HepG2 (cell line): ENCODE measurements at regions not wholly inside any gene's neighbourhood (a gene's known extent, or its start where the extent isn't known, plus 50 kb on each side); places are given as distances from the start of the nearest gene placed in this dataset.

Experiments used
- ATAC-seq: fragments of 200-7000 bp; cut with Tn5 transposase; 3 replicates; pipeline ENCODE4 v1.9.1; 2020; ENCODE audit warnings: mild to moderate bottlenecking, moderate library complexity
- BruUV-seq: library from RNA; stranded (reverse); fragments of 400-500 nt; replicated peaks from 2 replicates; lab custom pipeline; 2021; lab: Mats Ljungman, UMichigan
- CTCF ChIA-PET: fragments of 300-600 bp; formaldehyde crosslinking; extraction: SDS; loops from one replicate; lab custom pipeline; 2021; ENCODE audit warnings: low total read pairs, inconsistent platforms, low intra/inter-chr PET ratio; lab: Yijun Ruan, JAX
- POLR2A ChIA-PET: fragments of 350-600 bp; sonication (Branson Sonifier 250); formaldehyde crosslinking; loops from one replicate; lab custom pipeline; 2020; ENCODE audit warnings: antibody characterized with exemption, inconsistent platforms; lab: Yijun Ruan, JAX
- DNase-seq: peaks from one replicate; pipeline ENCODE4 v3.0.0-alpha.2; 2015; ENCODE audit warnings: low spot score
- FAIRE-seq: peaks from 3 replicates; lab custom pipeline; 2011; peaks lifted over from hg19 to GRCh38; lab: Jason Lieb, UNC
- H2AFZ ChIP-seq: one replicate; pipeline ENCODE4 v1.6.1; 2011; ENCODE audit warnings: low read length, inconsistent platforms
- H3K27ac ChIP-seq: fragments of 300-600 bp; 3 replicates; pipeline ENCODE4 v1.8.0; 2011; ENCODE audit warnings: mixed run types, mild to moderate bottlenecking, mixed read lengths, low read length, inconsistent platforms; ENCODE audit not compliant: insufficient read depth; ENCODE audit errors: extremely low read length
- H3K27me3 ChIP-seq, 2 experiments: fragments of 200-600 bp in 1 of 2; 2 replicates in 1 of 2; 3 replicates in 1 of 2; pipeline versions ENCODE4 v1.6.0 to v1.8.0; 2011; ENCODE audit warnings: low read length in 2 of 2, mild to moderate bottlenecking in 2 of 2, moderate library complexity in 2 of 2, inconsistent platforms in 1 of 2; ENCODE audit not compliant: insufficient read depth in 2 of 2, control insufficient read depth in 1 of 2
- H3K36me3 ChIP-seq, 2 experiments: fragments of 200-600 bp in 1 of 2; replicated peaks in 1 of 2; 2 replicates in 1 of 2; 3 replicates in 1 of 2; pipeline versions ENCODE4 v1.5.1 to v1.8.0; 2011; ENCODE audit warnings: low read length in 2 of 2, inconsistent platforms in 1 of 2; ENCODE audit not compliant: insufficient read depth in 2 of 2, control insufficient read depth in 1 of 2
- H3K4me1 ChIP-seq: 2 replicates; pipeline ENCODE4 v1.5.1; 2012; ENCODE audit warnings: low read length, inconsistent platforms; ENCODE audit not compliant: insufficient read depth
- H3K4me2 ChIP-seq: 2 replicates; pipeline ENCODE4 v1.6.0; 2011; ENCODE audit warnings: low read depth, low read length, inconsistent platforms
- H3K4me3 ChIP-seq, 3 experiments: fragments of 200-600 bp in 1 of 3; sonication (generic), shearing (Covaris generic) in 1 of 3; replicated peaks in 1 of 3; 2 replicates each; pipeline ENCODE4 v1.5.1; 2011 to 2016; ENCODE audit warnings: low read length in 3 of 3, inconsistent platforms in 2 of 3, low read depth in 2 of 3, mild to moderate bottlenecking in 2 of 3, control low read depth in 1 of 3, mixed read lengths in 1 of 3; ENCODE audit not compliant: insufficient read depth in 1 of 3
- H3K79me2 ChIP-seq: one replicate; pipeline ENCODE4 v1.6.1; 2011; ENCODE audit warnings: low read length, inconsistent platforms; ENCODE audit not compliant: insufficient read depth
- H3K9ac ChIP-seq: 2 replicates; pipeline ENCODE4 v1.6.0; 2011; ENCODE audit warnings: mild to moderate bottlenecking, low read depth, low read length, inconsistent platforms; ENCODE audit not compliant: insufficient read depth
- H3K9me3 ChIP-seq: 2 replicates; pipeline ENCODE4 v1.5.1; 2012; ENCODE audit warnings: mild to moderate bottlenecking, low read length
- H4K20me1 ChIP-seq: 2 replicates; pipeline ENCODE4 v1.6.0; 2011; ENCODE audit warnings: inconsistent platforms, mild to moderate bottlenecking, low read length, moderate library complexity; ENCODE audit not compliant: insufficient read depth
- ATM ChIP-seq: fragments of 450-650 bp; IDR thresholded peaks from 2 replicates; pipeline ENCODE4 v1.7.1; 2017; ENCODE audit warnings: mild to moderate bottlenecking, borderline replicate concordance
- BHLHE40 ChIP-seq: IDR thresholded peaks from 2 replicates; pipeline ENCODE4 v1.6.1; 2011; ENCODE audit warnings: low read length, improper control_type of control experiment
- DMAP1 ChIP-seq: IDR thresholded peaks from 2 replicates; pipeline ENCODE4 v1.6.1; 2016
- DR1 ChIP-seq: sonication (generic); formaldehyde crosslinking; IDR thresholded peaks from 2 replicates; pipeline ENCODE4 v1.8.0; 2021; ENCODE audit warnings: mild to moderate bottlenecking, missing genetic modification reagents, inconsistent platforms
- ELF3 ChIP-seq: IDR thresholded peaks from 2 replicates; pipeline ENCODE4 v1.6.1; 2016; ENCODE audit warnings: missing genetic modification reagents, missing compliant biosample characterization
- FOXO1 ChIP-seq: sonication (generic); formaldehyde crosslinking; IDR thresholded peaks from 2 replicates; pipeline ENCODE4 v1.4.0; 2020; ENCODE audit warnings: missing genetic modification reagents
- GLMP ChIP-seq: sonication (generic); formaldehyde crosslinking; IDR thresholded peaks from 2 replicates; pipeline ENCODE4 v1.9.0; 2021; ENCODE audit warnings: missing genetic modification reagents, mild to moderate bottlenecking, borderline replicate concordance
- KLF9 ChIP-seq: IDR thresholded peaks from 2 replicates; pipeline ENCODE4 v1.6.1; 2016; ENCODE audit warnings: low read depth
- MEIS1 ChIP-seq: sonication (generic); formaldehyde crosslinking; IDR thresholded peaks from 2 replicates; pipeline ENCODE4 v1.9.0; 2021; ENCODE audit warnings: mild to moderate bottlenecking, missing genetic modification reagents, moderate library complexity, borderline replicate concordance
- PCBP2 ChIP-seq: fragments of 200-400 bp; formaldehyde crosslinking; optimal IDR thresholded peaks from 2 replicates; pipeline ENCODE3; 2018; ENCODE audit warnings: low read length, low read depth; ENCODE audit not compliant: poor library complexity, severe bottlenecking
- PLSCR1 ChIP-seq: sonication (generic); formaldehyde crosslinking; IDR thresholded peaks from 2 replicates; pipeline ENCODE4 v1.5.0; 2020; ENCODE audit warnings: missing genetic modification reagents, mild to moderate bottlenecking, borderline replicate concordance
- SIN3A ChIP-seq: IDR thresholded peaks from 2 replicates; pipeline ENCODE4 v1.6.1; 2011; ENCODE audit warnings: low read depth, mild to moderate bottlenecking, control low read depth, low read length, borderline replicate concordance
- SOX5 ChIP-seq: IDR thresholded peaks from 2 replicates; pipeline ENCODE4 v1.6.1; 2016; ENCODE audit warnings: borderline replicate concordance
- ZNF326 ChIP-seq: sonication (generic); formaldehyde crosslinking; IDR thresholded peaks from 2 replicates; pipeline ENCODE4 v1.4.0; 2020; ENCODE audit warnings: missing genetic modification reagents, borderline replicate concordance
- ZNF335 ChIP-seq: sonication (generic); formaldehyde crosslinking; IDR thresholded peaks from 2 replicates; pipeline ENCODE4 v1.4.0; 2020; ENCODE audit warnings: missing genetic modification reagents
- ZNF510 ChIP-seq: sonication (generic); formaldehyde crosslinking; IDR thresholded peaks from 2 replicates; pipeline ENCODE4 v1.4.0; 2020; ENCODE audit warnings: low read depth, mild to moderate bottlenecking, missing genetic modification reagents
- ZNF556 ChIP-seq: sonication (generic); formaldehyde crosslinking; IDR thresholded peaks from 2 replicates; pipeline ENCODE4 v1.4.0; 2020; ENCODE audit warnings: mild to moderate bottlenecking, missing genetic modification reagents, borderline replicate concordance
- ZNF616 ChIP-seq: sonication (generic); formaldehyde crosslinking; IDR thresholded peaks from 2 replicates; pipeline ENCODE4 v1.5.0; 2020; ENCODE audit warnings: low read depth, mild to moderate bottlenecking, missing genetic modification reagents
- WGBS: methylation state at CpG from one replicate; pipeline ENCODE4 v1.1.6; 2017; ENCODE audit warnings: low lambda C conversion rate; 5-methylcytosine and 5-hydroxymethylcytosine counted together
- in situ Hi-C: cut with HindIII; loops from 2 replicates; pipeline ENCODE4 v1.10.0; 2017; ENCODE audit warnings: low pct_unique_long_range_greater_than_20kb; ENCODE audit not compliant: extremely low pct_ligation_motif_present
- intact Hi-C: fragments of 100-400 bp; cut with micrococcal nuclease; formaldehyde crosslinking; loops from one replicate; pipeline ENCODE4 v1.10.0; 2022; ENCODE audit not compliant: unreplicated experiment

- FAIRE-seq (no peak), DNase-seq (no peak), ATAC-seq (no peak)
- 21% methylated on average over 2 of the region's 2 CpGs for WGBS
- ChIA-PET CTCF (no interaction called here), POLR2A (no interaction called here)
- no peak for TF ChIP-seq ZNF326
- no peak for TF ChIP-seq MEIS1 (CRISPR knock-in tag)
- Histone ChIP-seq H3K4me3 (no peak overlapping the region), H3K27ac (no peak overlapping the region), H3K4me1 (no peaks in the 10 kb centered on the region), H3K9ac (no peak overlapping the region), H4K20me1 (no peaks in the 10 kb centered on the region), H3K79me2 (no peaks in the 10 kb centered on the region), H3K4me2 (no peak overlapping the region), H3K36me3 (no peaks in the 10 kb centered on the region), H3K9me3 (no peaks in the 10 kb centered on the region), H3K27me3 (no peaks in the 10 kb centered on the region), H2AFZ (no peak overlapping the region)
- intact Hi-C loops (no loop called here), in situ Hi-C loops (no loop called here)
- no TSS peak for BruUV-seq
Measured at GRCh38 chr3:64825404-64826120, 137.8 kb upstream of the ADAMTS9 start.

GRCh38 chr3:64824394-64824909 lies 136.7 kb upstream of the ADAMTS9 start:
- ATAC-seq (no peak), FAIRE-seq (no peak), DNase-seq (no peak)
- no peaks in the 10 kb centered on the region for H4K20me1 ChIP-seq
- TF ChIP-seq ELF3 (CRISPR knock-in tag) (no peak), SOX5 (CRISPR knock-in tag) (no peak), DMAP1 (CRISPR knock-in tag) (no peak), ZNF616 (no peak), BHLHE40 (no peak), PLSCR1 (CRISPR knock-in tag) (no peak), GLMP (CRISPR knock-in tag) (no peak), ZNF335 (CRISPR knock-in tag) (no peak), ZNF510 (CRISPR knock-in tag) (no peak), SIN3A (no peak), PCBP2 (no peak), DR1 (CRISPR knock-in tag) (no peak), KLF9 (CRISPR knock-in tag) (no peak), ZNF556 (CRISPR knock-in tag) (no peak), ATM (no peak), FOXO1 (CRISPR knock-in tag) (no peak)
- in situ Hi-C loops = no loop called here
- no peak overlapping the region for H3K9ac ChIP-seq
- POLR2A ChIA-PET = no interaction called here
- CTCF ChIA-PET = no interaction called here
- no peaks in the 10 kb centered on the region for H3K9me3 ChIP-seq
- intact Hi-C loops = no loop called here
- H3K27me3 ChIP-seq = no peaks in the 10 kb centered on the region
- no peaks in the 10 kb centered on the region for H3K4me1 ChIP-seq
- H3K27ac ChIP-seq = no peak overlapping the region
- WGBS = 58% methylated on average over 4 of the region's 4 CpGs
- BruUV-seq = no TSS peak
- H2AFZ ChIP-seq = no peak overlapping the region
- no peak overlapping the region for H3K4me3 ChIP-seq
- H3K36me3 ChIP-seq = no peaks in the 10 kb centered on the region
- H3K4me2 ChIP-seq = no peak overlapping the region
- H3K79me2 ChIP-seq = no peaks in the 10 kb centered on the region
